ENCODE measurements at regions not wholly inside any gene's neighbourhood (a gene's known extent, or its start where the extent isn't known, plus 50 kb on each side); places are given as distances from the start of the nearest gene placed in this dataset.

GRCh38 chr2:136167721-136168475 is 49.9 kb upstream of the CXCR4 start:
- TF ChIP-seq POLR2AphosphoS5 (IDR thresholded peaks at IDR 0.05): no peak
- TF ChIP-seq CTCF (IDR thresholded peaks at IDR 0.05; ENCODE audit: poor library complexity, severe bottlenecking): no peak
- no peak for TF ChIP-seq EZH2 (IDR thresholded peaks at IDR 0.05; ENCODE audit: borderline replicate concordance, insufficient read depth, low read length, poor library complexity, severe bottlenecking)

Measured in neural cell (in vitro differentiated cells).